ENCODE measurements at regions not wholly inside any gene's neighbourhood (a gene's known extent, or its start where the extent isn't known, plus 50 kb on each side); places are given as distances from the start of the nearest gene placed in this dataset.

DNA sequence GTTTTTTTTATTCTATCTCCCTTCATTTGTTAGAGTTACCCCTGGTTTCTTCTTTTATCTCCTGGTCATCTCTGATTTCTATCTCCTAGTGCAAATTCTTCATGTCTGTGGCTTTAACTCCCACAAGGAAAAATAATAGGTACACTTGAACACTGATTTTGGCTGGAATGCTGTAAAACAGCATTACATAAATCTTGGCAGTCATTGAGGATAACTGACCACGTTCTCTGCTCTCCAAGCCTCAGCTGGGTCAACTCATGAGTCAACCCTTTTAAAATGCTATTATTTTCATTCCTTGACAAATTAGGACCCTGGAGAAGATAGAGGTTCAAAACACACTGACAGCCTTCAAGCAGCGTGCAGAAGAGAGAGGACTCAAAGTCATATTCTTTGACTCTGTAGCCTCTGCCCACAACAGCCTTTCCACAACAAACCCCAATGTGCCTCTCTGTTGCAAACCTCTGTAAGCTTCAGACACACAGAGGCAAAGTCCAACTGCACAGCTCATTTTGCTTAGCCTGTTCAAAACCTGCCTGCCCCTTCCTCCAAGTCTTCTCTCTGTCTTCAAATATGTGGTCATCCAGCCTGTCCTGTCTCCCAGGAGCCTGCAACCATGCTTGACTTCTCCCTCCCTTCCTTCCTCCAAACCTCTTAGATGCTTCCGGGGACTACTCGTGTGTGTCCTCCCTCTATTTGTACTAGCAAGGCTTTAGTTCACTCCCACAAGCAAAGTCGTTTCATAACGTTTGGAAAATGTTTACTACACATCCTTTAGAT lies 398.4 kb downstream of the MED10 start:
- Histone ChIP-seq H3K9ac (no peak overlapping the region), H3K4me2 (no peak overlapping the region), H3K36me3 (no peaks in the 10 kb centered on the region), H3F3A (ENCODE audit: low read depth) (no peaks in the 10 kb centered on the region), H3K9me3 (ENCODE audit: low read depth) (no peaks in the 10 kb centered on the region), H2AFZ (replicated peaks) (peak overlapping the region; percentile 72), H4K20me1 (ENCODE audit: low read depth) (no peaks in the 10 kb centered on the region), H3K79me2 (ENCODE audit: low read depth) (no peaks in the 10 kb centered on the region), H3K27me3 (no peaks in the 10 kb centered on the region), H3K27ac (no peak overlapping the region), H3K4me3 (no peak overlapping the region), H3K4me1 (no peaks in the 10 kb centered on the region)
- Mint-ChIP-seq H3K4me1 (peaks cover 12% of the 10 kb centered on the region), H3K4me3 (no peak overlapping the region), H3K36me3 (no peaks in the 10 kb centered on the region), H3K27me3 (ENCODE audit: insufficient read depth, low read depth) (peaks cover 5% of the 10 kb centered on the region), H3K27ac (no peak overlapping the region), H3K9me3 (no peaks in the 10 kb centered on the region)
- TF ChIP-seq, protein P1, sequence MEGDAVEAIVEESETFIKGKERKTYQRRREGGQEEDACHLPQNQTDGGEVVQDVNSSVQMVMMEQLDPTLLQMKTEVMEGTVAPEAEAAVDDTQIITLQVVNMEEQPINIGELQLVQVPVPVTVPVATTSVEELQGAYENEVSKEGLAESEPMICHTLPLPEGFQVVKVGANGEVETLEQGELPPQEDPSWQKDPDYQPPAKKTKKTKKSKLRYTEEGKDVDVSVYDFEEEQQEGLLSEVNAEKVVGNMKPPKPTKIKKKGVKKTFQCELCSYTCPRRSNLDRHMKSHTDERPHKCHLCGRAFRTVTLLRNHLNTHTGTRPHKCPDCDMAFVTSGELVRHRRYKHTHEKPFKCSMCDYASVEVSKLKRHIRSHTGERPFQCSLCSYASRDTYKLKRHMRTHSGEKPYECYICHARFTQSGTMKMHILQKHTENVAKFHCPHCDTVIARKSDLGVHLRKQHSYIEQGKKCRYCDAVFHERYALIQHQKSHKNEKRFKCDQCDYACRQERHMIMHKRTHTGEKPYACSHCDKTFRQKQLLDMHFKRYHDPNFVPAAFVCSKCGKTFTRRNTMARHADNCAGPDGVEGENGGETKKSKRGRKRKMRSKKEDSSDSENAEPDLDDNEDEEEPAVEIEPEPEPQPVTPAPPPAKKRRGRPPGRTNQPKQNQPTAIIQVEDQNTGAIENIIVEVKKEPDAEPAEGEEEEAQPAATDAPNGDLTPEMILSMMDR (IDR thresholded peaks at IDR 0.05) = no peak
- TF ChIP-seq EZH2phosphoT487 (IDR thresholded peaks at IDR 0.05) (no peak), EZH2 (IDR thresholded peaks at IDR 0.05) (no peak)
- no peak for DNase-seq (ENCODE audit: low spot score)

- TF ChIP-seq EZH2 (IDR thresholded peaks at IDR 0.05) (no peak), EZH2phosphoT487 (IDR thresholded peaks at IDR 0.05) (no peak)
- TF ChIP-seq, protein P1 (IDR thresholded peaks at IDR 0.05) = no peak
- H3K9me3 ChIP-seq (ENCODE audit: low read depth) = no peaks in the 10 kb centered on the region
- H3K27ac ChIP-seq = no peak overlapping the region
- no peak overlapping the region for H3K4me3 ChIP-seq
- H3K4me2 ChIP-seq = no peak overlapping the region
- H3F3A ChIP-seq (ENCODE audit: low read depth) = no peaks in the 10 kb centered on the region
- H3K9me3 Mint-ChIP-seq = no peaks in the 10 kb centered on the region
- H3K36me3 ChIP-seq = no peaks in the 10 kb centered on the region
- no peaks in the 10 kb centered on the region for H3K36me3 Mint-ChIP-seq
- H3K4me1 Mint-ChIP-seq = peaks cover 12% of the 10 kb centered on the region
- H3K79me2 ChIP-seq (ENCODE audit: low read depth) = no peaks in the 10 kb centered on the region
- H3K27me3 ChIP-seq = no peaks in the 10 kb centered on the region
- H3K27ac Mint-ChIP-seq = no peak overlapping the region
- no peaks in the 10 kb centered on the region for H4K20me1 ChIP-seq (ENCODE audit: low read depth)
- no peaks in the 10 kb centered on the region for H3K4me1 ChIP-seq
- H3K27me3 Mint-ChIP-seq (ENCODE audit: insufficient read depth, low read depth) = peaks cover 5% of the 10 kb centered on the region
- no peak overlapping the region for H3K9ac ChIP-seq
- H3K4me3 Mint-ChIP-seq = no peak overlapping the region
- no peak for DNase-seq (ENCODE audit: low spot score)
- no peak overlapping the region for H2AFZ ChIP-seq (replicated peaks)
Observed at GRCh38 chr5:5979377-5979760, 399.0 kb downstream of the MED10 start.

DNA sequence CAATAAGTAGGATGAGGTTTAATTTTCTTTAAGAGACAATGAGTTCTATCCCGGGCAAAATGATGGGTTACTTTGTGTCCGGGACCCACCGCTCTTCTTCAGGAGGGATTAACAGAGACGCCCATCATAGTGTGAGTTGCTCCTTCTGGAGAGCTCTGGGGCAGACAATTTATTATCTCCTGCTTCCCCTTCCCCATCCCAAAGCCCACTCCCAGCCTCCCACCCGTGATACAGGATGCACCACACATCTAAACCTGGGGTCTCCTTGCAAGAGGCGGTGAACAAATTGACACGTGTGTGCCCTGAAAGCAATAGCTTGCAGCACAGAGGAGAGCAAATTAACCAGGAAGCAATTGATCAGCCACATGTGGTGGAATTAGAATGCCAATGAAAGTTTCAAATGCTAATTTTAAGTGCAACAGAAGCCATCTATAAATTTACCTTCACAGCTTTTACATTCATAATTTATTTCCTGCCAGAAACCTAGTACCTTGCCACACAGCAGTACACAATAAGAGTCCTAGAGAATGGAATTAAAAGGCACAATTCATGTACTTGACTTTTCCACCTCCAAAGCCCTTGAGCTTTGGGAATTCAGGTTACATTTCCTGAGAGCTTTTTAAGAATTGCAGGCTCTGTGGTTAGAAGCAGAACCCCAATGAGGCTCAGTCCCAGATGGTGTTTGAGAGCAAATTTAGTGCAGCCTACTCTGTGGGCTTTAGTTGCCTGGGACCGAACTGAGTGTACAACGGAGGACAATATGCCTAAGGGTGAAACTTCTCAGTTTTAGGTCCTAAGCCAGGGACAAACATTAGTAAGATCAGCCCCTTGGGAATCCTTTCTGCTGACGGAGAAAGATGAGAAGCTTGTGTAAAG lies 399.6 kb downstream of the MED10 start:
- no peaks in the 10 kb centered on the region for H3K79me2 ChIP-seq (ENCODE audit: low read depth)
- Mint-ChIP-seq H3K9me3 (no peaks in the 10 kb centered on the region), H3K4me1 (peaks cover 12% of the 10 kb centered on the region), H3K36me3 (no peaks in the 10 kb centered on the region), H3K27ac (no peak overlapping the region), H3K4me3 (no peak overlapping the region), H3K27me3 (ENCODE audit: insufficient read depth, low read depth) (peaks cover 5% of the 10 kb centered on the region)
- no peak overlapping the region for H3K9ac ChIP-seq
- H2AFZ ChIP-seq (replicated peaks) = no peak overlapping the region
- no peaks in the 10 kb centered on the region for H4K20me1 ChIP-seq (ENCODE audit: low read depth)
- H3K36me3 ChIP-seq = no peaks in the 10 kb centered on the region
- H3K27ac ChIP-seq = no peak overlapping the region
- no peaks in the 10 kb centered on the region for H3F3A ChIP-seq (ENCODE audit: low read depth)
- H3K9me3 ChIP-seq (ENCODE audit: low read depth) = no peaks in the 10 kb centered on the region
- TF ChIP-seq EZH2phosphoT487 (IDR thresholded peaks at IDR 0.05) = no peak
- TF ChIP-seq EZH2 (IDR thresholded peaks at IDR 0.05) = no peak
- TF ChIP-seq, protein P1 (IDR thresholded peaks at IDR 0.05) = no peak
- H3K4me1 ChIP-seq = no peaks in the 10 kb centered on the region
- H3K4me3 ChIP-seq = no peak overlapping the region
- H3K27me3 ChIP-seq = no peaks in the 10 kb centered on the region
- DNase-seq (ENCODE audit: low spot score) = no peak
- no peak overlapping the region for H3K4me2 ChIP-seq

Data from neural progenitor cell (in vitro differentiated cells).